Mammary epithelial cell (primary cell): ENCODE measurements at regions not wholly inside any gene's neighbourhood (a gene's known extent, or its start where the extent isn't known, plus 50 kb on each side); places are given as distances from the start of the nearest gene placed in this dataset.

Experiments
- CTCF ChIP-seq, 2 donors: IDR thresholded peaks in 1 of 2; conservative IDR thresholded peaks in 1 of 2; 2 replicates each; pipeline ENCODE4 v1.5.1; 2011 to 2012; ENCODE audit warnings: inconsistent platforms in 2 of 2, low read length in 2 of 2, mild to moderate bottlenecking in 2 of 2, control low read depth in 1 of 2, low read depth in 1 of 2; ENCODE audit not compliant: insufficient read depth in 1 of 2; ENCODE audit errors: extremely low read depth in 1 of 2
- EZH2 ChIP-seq: IDR thresholded peaks from 2 replicates; pipeline ENCODE4 v1.6.1; 2012; ENCODE audit warnings: low read length, inconsistent platforms, borderline replicate concordance

GRCh38 chr2:208915401-208915800, 508.4 kb upstream of the MAP2 start:
- TF ChIP-seq CTCF (conservative IDR thresholded peaks at IDR 0.05 in 1 of 2, IDR thresholded peaks at IDR 0.05 in 1 of 2; ENCODE audit: extremely low read depth in 1 of 2, insufficient read depth in 1 of 2, low read depth in 1 of 2, low read length in 2 of 2) (no peak), EZH2 (no peak)
